Daoy (cell line): ENCODE measurements at regions not wholly inside any gene's neighbourhood (a gene's known extent, or its start where the extent isn't known, plus 50 kb on each side); places are given as distances from the start of the nearest gene placed in this dataset.
A peak's percentile ranks its signal among the peaks of the same experiment; 100 is the strongest.

Source experiments
- DNase-seq: peaks from one replicate; pipeline ENCODE4 v3.0.0-alpha.2; 2015; ENCODE audit warnings: low read depth

- no peak for DNase-seq
Measured at GRCh38 chr4:153137677-153138630, 66.3 kb upstream of the TRIM2 start.

GRCh38 chr4:153138736-153139135 is 65.5 kb upstream of the TRIM2 start:
- no peak for DNase-seq

DNA sequence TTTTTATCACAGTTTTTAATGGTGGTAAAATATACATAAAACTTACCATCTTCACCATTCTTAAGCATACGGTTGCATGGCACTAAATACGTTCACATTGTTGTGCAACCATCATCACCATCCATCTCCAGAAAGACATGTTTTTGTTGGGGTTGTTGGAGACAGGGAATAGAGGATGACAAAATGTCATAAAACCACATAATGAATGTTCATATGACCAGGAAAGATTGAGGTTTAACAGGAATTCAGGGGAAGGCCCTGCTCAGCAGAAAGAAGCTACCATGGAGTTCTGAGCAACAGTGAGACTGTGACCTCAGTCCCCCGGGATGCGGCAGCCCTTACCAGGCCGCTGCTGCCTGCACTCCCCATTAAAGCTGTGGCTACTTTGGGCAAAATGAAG is 63.9 kb upstream of the TRIM2 start:
- no peak for DNase-seq

DNA sequence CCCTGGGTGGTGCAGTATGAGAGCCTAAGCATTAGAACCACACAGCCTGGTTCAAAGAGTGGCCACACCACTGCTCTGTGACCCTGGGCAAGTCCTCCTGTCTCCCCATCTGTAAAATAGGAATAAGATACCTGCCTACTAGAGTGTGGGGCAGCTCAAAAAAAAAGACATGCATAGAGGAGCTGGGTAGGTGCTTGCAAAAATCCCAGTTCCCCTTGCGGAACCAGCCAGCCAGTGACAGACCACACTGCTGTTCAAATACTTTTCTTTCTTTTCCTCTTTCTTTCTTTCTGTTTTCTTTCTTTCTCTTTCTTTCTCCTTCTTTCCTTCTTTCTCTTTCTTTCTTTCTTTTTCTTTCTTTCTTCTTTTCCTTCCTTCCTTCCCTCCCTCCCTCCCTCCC is 63.0 kb upstream of the TRIM2 start:
- DNase-seq = no peak

- DNase-seq = peak; percentile 53
Measured at GRCh38 chr4:153142700-153143438, 61.4 kb upstream of the TRIM2 start.

GRCh38 chr4:153143527-153144348 is 60.5 kb upstream of the TRIM2 start:
- DNase-seq = peak; percentile 66

DNA sequence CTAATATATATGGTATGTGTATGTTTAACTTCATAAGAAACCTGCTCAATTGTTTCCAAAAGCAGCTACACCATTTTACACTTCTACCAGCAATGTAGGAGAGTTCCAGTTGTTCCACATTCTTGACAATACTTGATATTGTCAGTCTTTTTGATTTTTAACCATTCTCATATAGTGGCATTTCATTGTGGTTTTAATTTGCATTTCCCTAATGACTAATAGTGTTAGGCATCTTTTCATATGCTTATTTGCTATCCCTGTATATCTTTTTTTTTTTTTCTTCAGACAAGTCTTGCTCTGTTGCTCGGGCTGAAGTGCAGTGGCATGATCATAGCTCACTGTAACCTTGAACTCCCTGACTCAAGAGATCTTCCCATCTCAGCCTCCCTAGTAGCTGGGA is 58.2 kb upstream of the TRIM2 start:
- no peak for DNase-seq

DNA sequence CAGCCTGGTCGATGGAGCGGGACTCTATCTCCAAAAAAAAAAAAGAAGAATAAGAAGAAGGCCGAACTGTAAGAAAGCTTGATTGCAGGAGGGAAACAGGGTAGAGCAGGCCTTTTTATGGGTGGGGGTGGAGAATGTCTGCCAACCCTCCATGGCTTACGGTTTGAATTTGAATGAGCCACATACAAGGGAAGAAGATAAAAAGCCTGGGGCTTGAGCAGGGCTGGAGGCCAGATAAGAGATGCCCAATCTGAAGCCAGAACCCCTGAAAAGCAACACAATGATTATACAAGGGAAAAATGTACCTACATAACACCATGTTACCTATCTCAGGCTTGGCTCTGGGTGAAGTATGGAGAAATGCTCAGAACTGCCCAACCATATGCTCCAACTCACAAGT is 57.3 kb upstream of the TRIM2 start:
- DNase-seq = no peak

DNA sequence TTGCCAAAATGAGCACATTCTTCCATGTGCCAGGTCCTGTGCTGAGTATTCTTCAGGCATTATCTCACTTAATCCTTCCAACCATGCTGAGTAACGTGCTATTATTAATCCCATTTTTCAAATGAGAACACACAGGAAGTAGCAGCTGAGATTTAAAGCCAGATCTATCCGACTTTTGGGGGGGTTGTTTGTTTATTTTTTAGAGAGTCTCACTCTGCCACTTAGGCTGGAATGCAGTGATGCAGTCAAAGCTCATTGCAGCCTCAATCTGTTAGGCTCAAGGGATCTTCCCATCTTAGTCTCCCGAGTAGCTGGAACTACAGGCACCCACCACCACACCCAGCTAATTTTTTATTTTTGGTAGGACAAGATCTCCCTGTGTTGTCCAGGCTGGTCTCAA is 55.5 kb upstream of the TRIM2 start:
- no peak for DNase-seq

GRCh38 chr4:153151535-153152455 is 52.4 kb upstream of the TRIM2 start:
- peak; percentile 73 for DNase-seq

GRCh38 chr4:153152501-153153338 is 51.5 kb upstream of the TRIM2 start:
- DNase-seq = peak; percentile 23

DNA sequence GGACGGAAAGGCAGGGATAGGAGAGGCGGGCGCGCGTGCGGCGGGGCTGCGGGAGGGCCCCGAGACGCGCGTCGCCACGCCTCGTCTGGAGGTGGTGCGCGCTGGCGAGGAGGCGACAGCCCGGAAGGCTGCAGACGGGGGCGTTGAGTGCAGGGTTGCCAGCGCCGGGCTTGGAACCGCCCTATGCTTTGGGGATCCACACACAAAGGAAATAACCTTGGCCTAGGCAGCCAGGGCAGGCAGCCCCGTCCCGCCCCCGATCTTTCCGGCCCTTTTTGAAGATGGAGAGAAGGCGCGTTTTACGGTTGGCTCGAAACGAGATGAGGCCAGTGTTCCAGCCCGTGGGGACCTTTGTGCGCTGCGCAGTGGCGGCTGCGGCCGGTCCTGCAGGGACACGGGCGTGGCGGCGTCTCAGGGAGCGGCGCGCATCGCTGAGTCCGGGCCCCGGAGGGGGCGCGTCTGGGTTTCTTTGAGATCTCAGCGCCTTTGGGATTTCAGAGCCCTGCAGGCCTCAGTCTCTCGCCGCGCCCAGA is 50.8 kb upstream of the TRIM2 start:
- peak; percentile 51 for DNase-seq

DNA sequence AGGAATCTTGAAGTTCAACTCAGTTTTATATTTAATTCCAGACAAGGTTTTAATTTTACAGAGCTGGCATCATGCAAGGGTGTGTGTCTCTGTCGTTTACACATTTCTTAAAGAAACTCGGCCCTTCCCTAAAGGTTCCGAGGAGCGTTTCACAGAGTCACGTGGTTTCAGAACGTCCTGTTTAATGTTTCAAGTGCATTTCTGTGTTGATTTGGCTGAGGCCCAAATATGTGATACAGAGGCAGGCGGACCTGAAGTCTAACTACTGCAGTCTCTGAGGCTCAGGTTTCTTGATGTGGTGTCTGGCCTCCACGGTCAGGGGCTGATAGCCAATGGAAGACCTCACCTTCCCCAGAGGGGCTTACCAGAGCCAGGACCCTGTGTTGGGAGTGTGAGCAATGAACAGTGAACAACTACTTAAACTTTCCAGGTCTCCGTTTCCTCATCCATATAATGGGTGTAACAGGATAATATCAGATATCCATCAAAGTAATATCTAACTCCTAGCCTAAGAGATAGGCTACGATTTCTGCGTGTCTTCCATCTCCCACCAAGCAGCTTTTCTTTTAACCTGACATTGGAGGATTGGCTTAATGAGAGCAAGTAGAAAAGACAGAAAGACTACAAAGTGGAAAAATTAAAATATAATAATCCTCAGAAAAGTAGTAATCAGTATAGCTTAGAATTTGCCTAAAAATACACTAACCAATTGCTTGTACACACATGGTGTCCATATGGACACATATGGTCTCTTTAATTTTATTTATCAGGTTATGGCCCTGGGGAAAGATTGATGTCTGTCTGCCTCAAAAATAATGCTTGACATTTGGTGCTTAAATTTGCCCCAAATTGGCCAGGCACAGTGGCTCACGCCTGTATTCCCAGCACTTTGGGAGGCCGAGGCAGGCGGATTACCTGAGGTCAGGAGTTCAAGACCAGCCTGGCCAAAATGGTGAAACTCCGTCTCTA is 50.0 kb upstream of the TRIM2 start:
- DNase-seq = peak; percentile 51
